ENCODE measurements at regions not wholly inside any gene's neighbourhood (a gene's known extent, or its start where the extent isn't known, plus 50 kb on each side); places are given as distances from the start of the nearest gene placed in this dataset.
A peak's percentile ranks its signal among the peaks of the same experiment; 100 is the strongest.
"Not testable (repeated sequence)": the region's sequence is repeated elsewhere in the genome, so short reads cannot be mapped to it uniquely, and the experiment has no call there.

GRCh38 chr4:123676890-123677229 lies 280.3 kb downstream of the SPRY1 start:
- DNase-seq, result no peak

GRCh38 chr4:123682931-123683330 lies 286.3 kb downstream of the SPRY1 start:
- DNase-seq, result no peak

- DNase-seq, result not testable (repeated sequence)
Observed at GRCh38 chr4:123684937-123685336, 288.3 kb downstream of the SPRY1 start.

- peak; percentile 8 for DNase-seq
Observed at GRCh38 chr4:123695531-123695930, 298.9 kb downstream of the SPRY1 start.

- no peak for DNase-seq
Observed at GRCh38 chr4:123696687-123697086, 300.1 kb downstream of the SPRY1 start.

GRCh38 chr4:123698556-123698955 lies 302.0 kb downstream of the SPRY1 start:
- no peak for DNase-seq

DNA sequence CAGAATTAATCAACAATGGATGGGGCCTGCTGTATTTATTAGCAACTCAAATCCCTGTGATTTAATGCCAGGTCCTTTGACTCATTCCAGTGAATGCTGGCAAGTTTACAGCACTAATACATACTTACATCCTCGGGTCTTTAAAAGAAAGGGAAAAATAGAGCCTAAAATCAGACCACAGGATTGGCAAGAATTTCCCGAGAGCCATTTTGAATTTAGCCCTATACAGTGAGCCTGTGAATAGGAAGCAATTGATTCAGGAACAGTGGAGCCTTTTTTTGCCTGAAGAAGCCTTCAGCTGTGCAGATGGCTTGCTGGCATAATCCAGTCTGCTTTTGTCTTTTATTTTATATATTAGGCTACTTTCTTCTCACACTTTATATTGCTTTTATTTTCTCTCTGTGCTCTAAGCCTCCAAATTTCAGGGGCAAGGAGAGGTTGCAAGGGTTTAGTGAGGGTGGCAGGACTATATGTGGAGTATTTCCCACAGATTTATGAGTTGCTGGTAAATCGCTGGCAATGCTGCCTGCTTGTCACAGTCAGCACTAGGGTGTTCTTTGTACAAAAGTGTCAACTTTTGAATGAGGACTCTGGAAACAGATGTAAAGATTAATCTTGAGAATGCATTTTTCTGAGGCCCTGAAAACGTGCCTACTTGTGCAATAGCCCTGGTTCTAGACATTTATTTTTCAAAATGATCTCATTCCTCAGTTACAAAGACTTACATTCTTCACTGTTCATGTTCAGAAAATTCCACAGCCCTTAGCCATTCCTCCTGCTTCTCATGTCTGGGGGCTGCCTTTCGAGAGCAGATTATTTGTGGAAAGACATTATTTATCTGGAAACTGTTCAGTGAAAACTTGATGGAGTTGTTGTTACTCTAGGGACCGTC lies 303.5 kb downstream of the SPRY1 start:
- peak; percentile 98 for DNase-seq

DNA sequence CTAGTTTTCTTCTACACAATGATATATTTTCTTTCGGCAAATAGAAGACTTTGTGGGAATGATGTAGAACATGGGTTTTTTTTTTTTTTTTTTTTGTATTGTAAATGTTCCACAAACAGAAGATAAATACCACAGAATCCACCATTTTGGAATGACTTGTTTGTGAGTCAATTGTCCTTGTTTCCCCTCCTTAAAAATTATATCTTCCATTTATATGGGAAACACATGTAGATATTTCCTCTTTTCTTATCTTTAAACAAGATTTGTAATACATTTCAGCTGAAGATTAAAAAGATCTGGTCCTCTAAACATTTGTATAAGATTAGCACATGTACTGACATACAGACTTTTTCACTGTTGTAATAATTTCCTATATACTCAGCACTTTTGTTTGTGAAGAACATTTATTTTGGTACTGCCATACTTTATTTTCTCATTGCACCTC lies 304.6 kb downstream of the SPRY1 start:
- DNase-seq, result peak; percentile 9

GRCh38 chr4:123705419-123705818 lies 308.8 kb downstream of the SPRY1 start:
- no peak for DNase-seq

- DNase-seq, result peak; percentile 75
Observed at GRCh38 chr4:123706973-123707372, 310.4 kb downstream of the SPRY1 start.

DNA sequence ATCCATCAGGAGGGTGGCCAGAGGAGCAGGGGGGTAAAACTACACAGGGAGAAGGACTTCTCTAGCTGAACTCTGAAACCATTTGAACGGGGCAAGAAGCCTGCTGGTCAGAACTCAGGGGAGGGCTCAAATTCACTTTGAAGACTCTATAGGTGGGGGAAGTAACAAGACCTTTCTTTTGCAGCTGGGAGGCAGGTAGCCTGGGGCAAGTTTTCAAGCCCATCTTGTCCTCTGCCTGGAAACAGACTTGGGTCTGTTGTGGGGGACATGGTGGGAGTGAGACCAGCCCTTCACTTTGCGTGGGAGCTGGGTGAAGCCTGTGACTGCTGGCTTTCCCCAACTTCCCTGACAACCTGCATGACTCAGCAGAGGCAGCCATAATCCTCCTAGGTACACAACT lies 312.3 kb downstream of the SPRY1 start:
- no peak for DNase-seq

DNA sequence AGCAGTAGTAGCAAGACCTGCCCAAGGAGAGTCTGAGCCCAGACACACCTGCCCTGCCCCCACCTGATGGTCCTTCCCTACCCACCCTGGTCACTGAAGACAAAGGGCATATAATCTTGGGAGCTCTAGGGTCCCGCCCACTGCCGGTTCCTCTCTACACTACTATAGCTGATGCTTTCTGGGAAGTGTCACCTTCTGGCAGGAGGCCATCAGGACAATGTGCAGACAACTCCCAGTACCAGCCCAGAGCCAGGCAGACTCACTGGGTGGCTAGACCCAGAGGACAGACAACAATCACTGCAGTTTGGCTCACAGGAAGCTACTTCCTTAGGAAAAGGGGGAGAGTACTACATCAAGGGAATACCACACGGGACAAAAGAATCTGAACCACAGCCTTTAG lies 312.7 kb downstream of the SPRY1 start:
- no peak for DNase-seq

GRCh38 chr4:123731035-123731434 lies 334.4 kb downstream of the SPRY1 start:
- no peak for DNase-seq

DNA sequence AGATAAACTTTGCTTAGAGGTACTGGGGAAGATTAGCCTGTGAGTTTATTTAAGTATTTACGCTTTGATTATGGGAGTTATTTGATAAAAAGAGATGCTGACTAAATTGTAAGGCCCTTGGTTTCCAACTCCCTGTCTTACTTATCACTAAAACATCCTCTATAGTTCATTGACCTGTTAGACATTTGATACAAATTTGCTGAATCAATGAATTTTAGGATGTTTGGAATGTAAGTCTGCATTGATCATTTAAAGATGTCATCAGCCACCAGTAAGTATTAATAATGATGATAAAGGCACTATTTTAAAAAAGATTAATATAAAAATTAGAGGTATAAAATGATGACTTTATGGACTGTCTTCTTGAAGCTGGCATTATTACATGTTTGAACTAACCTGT lies 340.6 kb downstream of the SPRY1 start:
- no peak for DNase-seq

DNA sequence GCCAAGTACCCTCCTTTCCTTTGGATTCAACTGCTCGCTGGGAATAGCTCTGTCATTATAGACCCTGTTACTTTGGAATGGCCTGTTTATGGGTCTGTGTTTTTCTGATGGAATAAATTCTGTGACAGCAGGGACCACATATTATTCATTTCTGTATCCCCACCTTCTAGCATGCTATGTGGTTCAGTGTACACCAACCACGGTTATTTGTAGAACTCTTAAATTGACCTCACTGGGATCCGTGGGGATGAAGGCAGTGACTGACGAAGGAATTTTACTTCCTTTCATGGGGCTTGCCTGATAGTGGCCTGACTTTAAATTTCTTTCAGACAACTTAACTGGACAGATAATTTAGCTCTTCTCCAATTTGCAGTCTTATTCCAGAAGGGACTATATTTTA lies 343.2 kb downstream of the SPRY1 start:
- no peak for DNase-seq

DNA sequence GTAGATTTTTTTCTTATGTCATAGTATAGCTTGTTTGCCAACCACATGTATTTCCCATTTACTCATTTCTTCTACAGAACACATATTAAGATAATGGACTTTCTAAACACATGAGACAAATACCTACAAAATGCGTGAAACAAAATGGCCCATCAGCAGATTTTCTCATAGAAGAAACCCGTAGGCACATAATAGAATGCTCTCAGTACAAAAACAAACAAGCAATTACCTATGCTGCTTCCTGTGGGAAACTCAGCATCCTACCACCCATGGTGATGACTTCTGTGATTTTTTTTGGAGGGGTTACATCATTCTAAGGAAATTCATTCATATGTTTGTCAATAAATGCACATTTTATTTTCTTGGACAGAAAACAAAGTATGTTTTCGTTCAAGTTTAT lies 343.6 kb downstream of the SPRY1 start:
- DNase-seq, result no peak

DNA sequence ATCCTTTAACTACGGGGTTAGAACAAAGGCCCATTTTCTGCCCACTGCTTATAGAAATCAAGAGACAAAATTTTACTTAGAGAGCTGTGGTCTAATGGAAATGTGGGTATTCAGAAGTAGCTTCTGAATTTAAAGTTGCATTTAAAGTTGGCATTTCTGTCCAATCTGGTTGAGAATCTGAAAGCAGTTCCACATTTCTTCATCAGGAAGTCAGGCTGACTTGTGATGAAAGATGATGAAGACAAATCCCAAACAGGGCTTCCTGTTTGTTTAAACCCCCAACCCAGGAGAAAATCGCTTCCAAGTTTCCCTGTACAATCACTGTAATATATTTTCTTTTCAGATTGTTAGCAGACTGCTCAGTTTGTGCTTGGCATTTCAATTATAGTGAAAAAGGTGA lies 345.3 kb downstream of the SPRY1 start:
- peak; percentile 51 for DNase-seq

GRCh38 chr4:123743848-123744247 lies 347.3 kb downstream of the SPRY1 start:
- no peak for DNase-seq

DNA sequence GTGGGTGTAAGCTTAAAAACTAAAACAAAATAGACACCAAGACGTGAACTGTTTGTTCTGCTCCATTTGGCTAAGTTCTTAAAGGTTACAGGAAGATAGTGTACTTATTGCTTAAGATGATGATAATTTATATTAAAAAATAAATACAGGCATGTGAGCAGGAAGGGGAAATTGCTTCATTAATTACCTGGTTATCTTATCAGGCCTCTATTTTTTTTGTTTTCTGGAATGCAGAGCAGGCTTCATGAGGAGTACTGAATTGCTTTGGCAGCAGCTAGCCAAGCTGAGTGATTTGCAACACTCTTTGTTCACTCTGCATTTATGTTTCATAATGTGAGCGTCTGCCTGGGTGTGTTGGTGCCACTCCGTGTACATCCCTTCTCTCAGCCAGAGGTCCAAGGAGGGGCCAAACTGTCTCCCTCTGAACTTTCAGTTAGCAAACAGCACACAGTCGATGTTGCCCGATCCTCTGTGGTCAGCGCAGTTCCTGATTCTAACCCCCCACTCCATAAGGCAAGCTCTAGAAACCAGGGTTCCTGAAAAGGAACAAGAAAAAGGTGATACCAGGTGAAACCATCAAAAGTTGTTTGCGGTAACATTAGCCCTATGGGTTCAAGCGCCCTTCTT lies 348.2 kb downstream of the SPRY1 start:
- no peak for DNase-seq

- peak; percentile 8 for DNase-seq
Observed at GRCh38 chr4:123747016-123747415, 350.4 kb downstream of the SPRY1 start.

DNA sequence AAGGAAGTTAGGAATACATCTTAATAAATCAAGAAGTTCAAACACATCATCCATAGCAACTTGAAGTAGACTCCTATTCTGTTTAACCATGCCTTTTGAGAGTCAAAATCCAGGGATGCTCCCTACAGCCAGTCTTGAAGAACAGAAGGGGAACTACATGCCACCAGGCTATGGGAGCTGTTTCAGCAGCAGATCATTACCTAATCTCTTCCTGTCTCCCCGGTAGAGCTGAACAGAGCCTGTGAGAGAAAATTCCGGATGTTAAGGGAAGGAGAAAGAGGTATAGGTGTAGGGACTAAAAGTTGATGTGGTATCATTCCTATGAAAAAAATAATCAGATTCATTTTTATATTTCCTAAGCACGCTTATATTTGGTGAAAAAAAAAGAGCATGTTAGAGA lies 352.2 kb downstream of the SPRY1 start:
- DNase-seq, result no peak

- no peak for DNase-seq
Observed at GRCh38 chr4:123749383-123749782, 352.8 kb downstream of the SPRY1 start.

- DNase-seq, result peak; percentile 30
Observed at GRCh38 chr4:123750044-123750443, 353.4 kb downstream of the SPRY1 start.

- DNase-seq, result no peak
Observed at GRCh38 chr4:123755655-123756054, 359.1 kb downstream of the SPRY1 start.

DNA sequence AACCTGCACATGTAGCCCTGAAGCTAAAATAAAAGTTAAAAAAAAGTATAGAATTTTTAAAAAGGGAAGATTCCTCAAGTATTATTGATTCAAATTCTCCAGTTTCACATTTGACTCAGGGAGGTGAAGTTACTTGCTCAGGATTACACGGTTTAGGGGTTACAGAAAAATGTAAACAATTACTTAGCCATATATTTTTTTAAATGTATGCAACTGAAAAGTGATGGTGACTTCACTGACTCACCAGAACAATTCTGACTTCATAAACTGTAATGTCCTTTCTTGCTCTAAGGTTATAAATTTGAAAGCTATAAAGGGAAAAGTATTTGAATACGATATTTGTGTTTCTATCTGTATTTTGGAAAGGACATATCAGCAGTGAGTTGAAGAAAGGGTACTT lies 371.2 kb downstream of the SPRY1 start:
- DNase-seq, result peak; percentile 62

Measured in fibroblast of upper back skin (primary cell).